Neuron (in vitro differentiated cells): ENCODE measurements at regions not wholly inside any gene's neighbourhood (a gene's known extent, or its start where the extent isn't known, plus 50 kb on each side); places are given as distances from the start of the nearest gene placed in this dataset.

ENCODE experiments used
- H2AFZ ChIP-seq: one replicate; pipeline ENCODE4 v1.6.1; 2013; ENCODE audit warnings: low read depth, mild to moderate bottlenecking, inconsistent platforms, low read length, moderate library complexity
- H3K27me3 ChIP-seq: one replicate; pipeline ENCODE4 v1.6.1; 2013; ENCODE audit warnings: low read length; ENCODE audit not compliant: insufficient read depth
- H3K36me3 ChIP-seq: one replicate; pipeline ENCODE4 v1.6.1; 2013; ENCODE audit warnings: low read length; ENCODE audit not compliant: insufficient read depth
- H3K4me1 ChIP-seq: one replicate; pipeline ENCODE4 v1.6.1; 2013; ENCODE audit warnings: low read length; ENCODE audit not compliant: insufficient read depth
- H3K4me3 ChIP-seq: 2 replicates; pipeline ENCODE4 v1.5.1; 2013; ENCODE audit warnings: mild to moderate bottlenecking, low read length, moderate library complexity
- H3K9me3 ChIP-seq: one replicate; pipeline ENCODE4 v1.6.1; 2013; ENCODE audit warnings: low read length

- Histone ChIP-seq H3K9me3 (no peaks in the 10 kb centered on the region), H2AFZ (no peak overlapping the region), H3K36me3 (no peaks in the 10 kb centered on the region)
Measured at GRCh38 chr3:162122405-162122804, 625.8 kb downstream of the OTOL1 start.

GRCh38 chr3:162125790-162126189 lies 629.2 kb downstream of the OTOL1 start:
- no peak overlapping the region for H2AFZ ChIP-seq
- H3K4me3 ChIP-seq, result no peak overlapping the region
- H3K9me3 ChIP-seq, result no peaks in the 10 kb centered on the region
- no peaks in the 10 kb centered on the region for H3K4me1 ChIP-seq
- H3K36me3 ChIP-seq, result no peaks in the 10 kb centered on the region
- H3K27me3 ChIP-seq, result no peaks in the 10 kb centered on the region

More at GRCh38 chr3:162122405-162122804, 625.8 kb downstream of the OTOL1 start:
- Histone ChIP-seq H3K4me3 (no peak overlapping the region), H3K27me3 (no peaks in the 10 kb centered on the region), H3K4me1 (peaks cover 2% of the 10 kb centered on the region)

- no peak overlapping the region for H2AFZ ChIP-seq
- no peaks in the 10 kb centered on the region for H3K4me1 ChIP-seq
- no peaks in the 10 kb centered on the region for H3K36me3 ChIP-seq
- H3K27me3 ChIP-seq, result no peaks in the 10 kb centered on the region
- no peak overlapping the region for H3K4me3 ChIP-seq
- H3K9me3 ChIP-seq, result no peaks in the 10 kb centered on the region
Measured at GRCh38 chr3:162130582-162130981, 634.0 kb downstream of the OTOL1 start.

- H3K4me1 ChIP-seq, result no peaks in the 10 kb centered on the region
- H3K9me3 ChIP-seq, result no peaks in the 10 kb centered on the region
- no peaks in the 10 kb centered on the region for H3K36me3 ChIP-seq
- no peak overlapping the region for H3K4me3 ChIP-seq
- no peak overlapping the region for H2AFZ ChIP-seq
- no peaks in the 10 kb centered on the region for H3K27me3 ChIP-seq
Measured at GRCh38 chr3:162132981-162133380, 636.4 kb downstream of the OTOL1 start.

DNA sequence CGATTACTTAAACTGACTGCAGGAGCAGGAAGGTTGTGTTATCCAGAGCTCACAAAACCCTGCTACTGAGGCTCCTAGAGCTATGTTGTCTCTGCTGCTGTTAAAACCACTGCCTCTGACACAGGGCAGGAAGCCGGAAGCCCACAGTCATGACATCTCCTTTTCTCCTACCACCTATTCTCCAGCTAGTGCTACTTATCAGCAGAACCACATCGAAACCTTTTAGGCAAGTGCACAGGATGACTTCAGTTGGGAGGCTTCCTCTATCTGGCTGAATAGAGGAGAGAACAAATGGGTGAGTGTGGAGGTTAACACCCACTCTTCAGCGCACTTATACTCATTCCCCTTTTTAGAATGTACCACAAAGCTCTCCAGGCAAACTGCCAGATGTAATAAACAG lies 638.0 kb downstream of the OTOL1 start:
- Histone ChIP-seq H3K36me3 (no peaks in the 10 kb centered on the region), H2AFZ (no peak overlapping the region), H3K27me3 (no peaks in the 10 kb centered on the region), H3K4me1 (no peaks in the 10 kb centered on the region), H3K4me3 (no peak overlapping the region), H3K9me3 (no peaks in the 10 kb centered on the region)

DNA sequence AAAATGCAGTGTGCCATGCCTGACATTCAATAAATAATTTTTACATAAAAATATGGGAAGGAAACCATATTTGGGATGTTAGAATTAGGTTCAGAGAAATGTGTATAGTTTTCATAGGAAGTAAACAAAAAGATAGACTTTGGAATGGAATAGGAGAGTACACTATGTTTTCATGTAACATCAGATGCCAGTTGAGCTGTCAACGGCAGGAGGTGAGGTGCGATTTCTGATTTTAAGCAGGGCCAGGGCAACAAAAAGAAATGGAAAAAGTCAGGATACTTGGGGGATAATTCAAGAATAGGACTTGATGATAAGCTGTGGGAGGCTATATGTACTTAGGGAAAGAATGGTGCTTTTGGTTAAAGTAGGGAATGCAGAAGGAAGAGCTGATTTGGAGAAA lies 639.5 kb downstream of the OTOL1 start:
- Histone ChIP-seq H2AFZ (no peak overlapping the region), H3K4me3 (no peak overlapping the region), H3K36me3 (no peaks in the 10 kb centered on the region), H3K4me1 (no peaks in the 10 kb centered on the region), H3K9me3 (no peaks in the 10 kb centered on the region), H3K27me3 (no peaks in the 10 kb centered on the region)

GRCh38 chr3:162138509-162138908 lies 641.9 kb downstream of the OTOL1 start:
- no peaks in the 10 kb centered on the region for H3K36me3 ChIP-seq
- H3K9me3 ChIP-seq, result no peaks in the 10 kb centered on the region
- H3K4me1 ChIP-seq, result no peaks in the 10 kb centered on the region
- H3K27me3 ChIP-seq, result no peaks in the 10 kb centered on the region
- H2AFZ ChIP-seq, result no peak overlapping the region
- no peak overlapping the region for H3K4me3 ChIP-seq

DNA sequence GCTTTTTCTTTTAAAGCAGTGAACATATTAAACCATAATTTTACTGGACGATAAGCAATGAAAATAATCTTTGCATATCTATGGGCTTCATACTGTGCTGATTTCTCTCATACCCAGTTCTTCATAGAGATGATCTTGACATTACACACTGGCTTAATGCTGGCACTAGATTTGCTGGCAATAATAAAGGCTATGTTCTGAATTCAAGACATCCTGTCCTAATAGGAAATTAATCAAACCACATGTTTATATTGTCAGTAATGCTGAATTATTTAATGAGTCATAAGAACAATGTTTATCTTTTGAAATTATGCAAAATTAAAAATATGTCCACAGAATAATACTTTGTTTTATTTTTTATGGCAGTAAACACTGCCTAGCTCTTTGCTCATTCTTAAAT lies 643.2 kb downstream of the OTOL1 start:
- Histone ChIP-seq H3K27me3 (no peaks in the 10 kb centered on the region), H3K36me3 (no peaks in the 10 kb centered on the region), H3K9me3 (no peaks in the 10 kb centered on the region), H3K4me3 (no peak overlapping the region), H2AFZ (no peak overlapping the region), H3K4me1 (no peaks in the 10 kb centered on the region)

- H3K27me3 ChIP-seq, result no peaks in the 10 kb centered on the region
- no peaks in the 10 kb centered on the region for H3K9me3 ChIP-seq
- H3K4me1 ChIP-seq, result no peaks in the 10 kb centered on the region
- H2AFZ ChIP-seq, result no peak overlapping the region
- H3K36me3 ChIP-seq, result no peaks in the 10 kb centered on the region
- H3K4me3 ChIP-seq, result no peak overlapping the region
Measured at GRCh38 chr3:162141272-162141791, 644.7 kb downstream of the OTOL1 start.

DNA sequence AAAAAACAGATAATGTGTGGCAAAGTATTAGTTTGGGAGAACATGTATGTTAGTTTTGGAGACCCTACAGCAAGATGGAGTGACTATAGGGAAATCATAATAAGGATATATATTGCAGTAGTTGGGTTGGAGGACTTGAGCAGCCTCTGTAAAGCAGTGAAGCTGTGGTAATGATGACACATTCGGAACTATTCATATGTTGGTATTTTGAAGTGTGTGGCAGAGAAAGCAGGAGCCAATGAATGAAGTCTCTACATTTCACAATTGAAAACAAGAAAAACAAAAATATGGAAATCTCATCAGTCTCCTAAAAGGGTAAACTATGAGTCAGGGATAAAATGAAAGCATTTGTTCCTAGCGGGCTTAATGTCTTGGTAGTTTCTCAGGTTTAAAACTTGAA lies 645.9 kb downstream of the OTOL1 start:
- H3K4me1 ChIP-seq, result no peaks in the 10 kb centered on the region

GRCh38 chr3:162143180-162143579 lies 646.6 kb downstream of the OTOL1 start:
- Histone ChIP-seq H3K9me3 (no peaks in the 10 kb centered on the region), H3K27me3 (no peaks in the 10 kb centered on the region), H3K36me3 (no peaks in the 10 kb centered on the region), H3K4me3 (no peak overlapping the region), H2AFZ (no peak overlapping the region), H3K4me1 (no peaks in the 10 kb centered on the region)

More for the DNA sequence above, 645.9 kb downstream of the OTOL1 start:
- Histone ChIP-seq H3K4me3 (no peak overlapping the region), H3K27me3 (no peaks in the 10 kb centered on the region), H2AFZ (no peak overlapping the region), H3K36me3 (no peaks in the 10 kb centered on the region), H3K9me3 (no peaks in the 10 kb centered on the region)

DNA sequence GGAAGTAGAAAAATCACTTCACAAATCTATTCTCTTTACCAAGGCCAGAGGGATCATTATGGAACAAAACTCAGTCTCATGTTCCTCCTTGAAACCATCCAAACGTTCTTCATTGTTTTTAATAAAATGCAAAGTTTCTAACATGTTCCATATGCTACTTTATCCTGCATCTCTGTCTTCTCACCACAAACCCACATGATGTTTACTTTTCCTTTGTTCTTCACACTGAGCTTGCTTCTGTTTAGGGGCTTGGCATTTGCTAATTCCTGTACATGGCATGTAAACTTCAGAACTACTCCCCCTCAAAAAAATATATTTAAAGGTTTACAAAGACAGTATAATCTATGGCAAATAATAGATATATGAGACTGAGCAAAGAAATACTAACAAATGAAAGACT lies 651.4 kb downstream of the OTOL1 start:
- Histone ChIP-seq H3K9me3 (no peaks in the 10 kb centered on the region), H3K4me1 (no peaks in the 10 kb centered on the region), H3K36me3 (no peaks in the 10 kb centered on the region), H3K27me3 (no peaks in the 10 kb centered on the region), H3K4me3 (no peak overlapping the region), H2AFZ (peak overlapping the region; percentile 54)

DNA sequence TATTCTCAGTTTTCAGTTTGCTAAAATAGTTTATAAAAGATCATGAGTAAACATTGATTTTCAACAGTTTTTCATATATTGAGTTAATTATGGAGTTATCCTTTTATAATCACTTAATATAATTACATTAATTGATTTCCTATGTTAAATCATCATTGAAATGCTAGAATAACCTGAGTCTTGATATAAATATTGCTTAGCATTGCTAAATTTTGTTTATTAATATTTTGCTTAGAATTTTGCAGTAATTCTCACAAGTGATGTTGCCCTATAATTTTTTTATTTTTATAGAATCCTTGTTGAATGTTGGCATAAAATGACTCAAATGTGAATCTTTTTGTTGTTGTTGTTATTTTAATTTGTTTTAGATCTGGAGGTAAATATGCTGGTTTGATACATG lies 654.2 kb downstream of the OTOL1 start:
- no peaks in the 10 kb centered on the region for H3K4me1 ChIP-seq
- no peak overlapping the region for H2AFZ ChIP-seq
- no peaks in the 10 kb centered on the region for H3K9me3 ChIP-seq
- H3K4me3 ChIP-seq, result no peak overlapping the region
- H3K36me3 ChIP-seq, result no peaks in the 10 kb centered on the region
- H3K27me3 ChIP-seq, result no peaks in the 10 kb centered on the region

GRCh38 chr3:162152636-162153035 lies 656.0 kb downstream of the OTOL1 start:
- Histone ChIP-seq H3K4me3 (no peak overlapping the region), H3K27me3 (no peaks in the 10 kb centered on the region), H3K36me3 (no peaks in the 10 kb centered on the region), H3K9me3 (no peaks in the 10 kb centered on the region), H2AFZ (no peak overlapping the region), H3K4me1 (no peaks in the 10 kb centered on the region)
